ENCODE measurements at regions not wholly inside any gene's neighbourhood (a gene's known extent, or its start where the extent isn't known, plus 50 kb on each side); places are given as distances from the start of the nearest gene placed in this dataset.

DNA sequence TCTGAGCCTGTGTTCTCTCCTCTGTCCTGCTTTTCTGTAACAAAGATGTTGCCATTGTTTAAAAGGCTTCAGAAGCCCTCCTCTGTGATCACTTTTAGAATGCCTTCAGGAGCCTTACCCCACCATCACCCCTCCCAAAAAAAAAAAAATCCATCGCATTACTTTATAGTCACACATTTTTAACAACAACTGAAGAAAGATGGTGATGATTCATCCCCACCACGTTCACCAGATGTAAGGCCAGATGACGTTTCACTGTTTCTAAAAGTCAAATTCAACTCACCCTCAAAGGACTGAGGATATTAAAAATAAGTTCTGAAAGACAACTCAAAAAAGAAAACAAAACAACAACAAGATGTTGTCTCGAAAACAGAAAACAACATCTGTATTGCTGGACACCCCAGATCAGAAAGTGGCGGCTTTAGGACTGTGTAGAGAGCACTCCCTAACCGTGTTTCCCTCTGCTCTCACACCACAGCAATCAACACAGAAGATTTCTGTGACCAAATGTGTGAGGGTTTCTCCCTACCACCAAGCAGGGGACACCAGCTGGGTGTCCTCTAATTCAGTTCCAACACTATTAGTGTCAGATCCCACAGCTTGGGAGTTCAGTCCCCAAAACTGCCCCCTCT lies 61.9 kb upstream of the CREB1 start:
- Histone ChIP-seq H3K27me3 (ENCODE audit: control insufficient read depth in 4 of 4, insufficient read depth in 4 of 4, low read length in 3 of 4) (no peaks in the 10 kb centered on the region), H3K9ac (ENCODE audit: low read depth in 1 of 2, low read length in 2 of 2) (no peak overlapping the region), H3K36me3 (ENCODE audit: control insufficient read depth in 4 of 4, insufficient read depth in 3 of 4, low read depth in 1 of 4, low read length in 3 of 4) (no peaks in the 10 kb centered on the region), H3K27ac (ENCODE audit: low read depth in 1 of 2, low read length in 2 of 2) (no peak overlapping the region), H3K4me1 (ENCODE audit: control insufficient read depth in 4 of 4, insufficient read depth in 4 of 4, low read length in 3 of 4) (peaks cover 0 to 4% (median 3%) of the 10 kb centered on the region in 4 donors), H3K9me3 (ENCODE audit: control insufficient read depth in 4 of 4, low read length in 3 of 4) (no peaks in the 10 kb centered on the region), H3K4me3 (ENCODE audit: low read depth in 1 of 3, low read length in 3 of 3) (no peak overlapping the region)
- DNase-seq (ENCODE audit: low spot score): no peak
- 76% methylated on average over 6 of the region's 6 CpGs for WGBS
- TF ChIP-seq MAX (IDR thresholded peaks at IDR 0.05) (no peak), FOXA1 (IDR thresholded peaks at IDR 0.05) (no peak)

GRCh38 chr2:207468488-207468887 lies 61.3 kb upstream of the CREB1 start:
- H3K4me3 ChIP-seq (ENCODE audit: low read depth in 1 of 3, low read length in 3 of 3): no peak overlapping the region
- no peak overlapping the region for H3K9ac ChIP-seq (ENCODE audit: low read depth in 1 of 2, low read length in 2 of 2)
- TF ChIP-seq YY1 (IDR thresholded peaks at IDR 0.05) (no peak), RXRA (IDR thresholded peaks at IDR 0.05) (no peak), JUND (IDR thresholded peaks at IDR 0.05) (no peak), EGR1 (IDR thresholded peaks at IDR 0.05; ENCODE audit: low read depth in 2 of 2) (no peak), HNF4G (IDR thresholded peaks at IDR 0.05) (no peak), TAF1 (conservative IDR thresholded peaks at IDR 0.05) (no peak), FOXA1 (IDR thresholded peaks at IDR 0.05) (no peak), RAD21 (IDR thresholded peaks at IDR 0.05) (no peak), SP1 (IDR thresholded peaks at IDR 0.05) (no peak), FOXA2 (IDR thresholded peaks at IDR 0.05) (no peak), MAX (IDR thresholded peaks at IDR 0.05) (no peak), HNF4A (conservative IDR thresholded peaks at IDR 0.05) (no peak), GABPA (IDR thresholded peaks at IDR 0.05 in 1 of 2, conservative IDR thresholded peaks at IDR 0.05 in 1 of 2) (no peak), NR2F2 (IDR thresholded peaks at IDR 0.05) (no peak)
- TF ChIP-seq, protein P1, sequence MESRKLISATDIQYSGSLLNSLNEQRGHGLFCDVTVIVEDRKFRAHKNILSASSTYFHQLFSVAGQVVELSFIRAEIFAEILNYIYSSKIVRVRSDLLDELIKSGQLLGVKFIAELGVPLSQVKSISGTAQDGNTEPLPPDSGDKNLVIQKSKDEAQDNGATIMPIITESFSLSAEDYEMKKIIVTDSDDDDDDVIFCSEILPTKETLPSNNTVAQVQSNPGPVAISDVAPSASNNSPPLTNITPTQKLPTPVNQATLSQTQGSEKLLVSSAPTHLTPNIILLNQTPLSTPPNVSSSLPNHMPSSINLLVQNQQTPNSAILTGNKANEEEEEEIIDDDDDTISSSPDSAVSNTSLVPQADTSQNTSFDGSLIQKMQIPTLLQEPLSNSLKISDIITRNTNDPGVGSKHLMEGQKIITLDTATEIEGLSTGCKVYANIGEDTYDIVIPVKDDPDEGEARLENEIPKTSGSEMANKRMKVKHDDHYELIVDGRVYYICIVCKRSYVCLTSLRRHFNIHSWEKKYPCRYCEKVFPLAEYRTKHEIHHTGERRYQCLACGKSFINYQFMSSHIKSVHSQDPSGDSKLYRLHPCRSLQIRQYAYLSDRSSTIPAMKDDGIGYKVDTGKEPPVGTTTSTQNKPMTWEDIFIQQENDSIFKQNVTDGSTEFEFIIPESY (IDR thresholded peaks at IDR 0.05): no peak
- TF ChIP-seq, protein P2, sequence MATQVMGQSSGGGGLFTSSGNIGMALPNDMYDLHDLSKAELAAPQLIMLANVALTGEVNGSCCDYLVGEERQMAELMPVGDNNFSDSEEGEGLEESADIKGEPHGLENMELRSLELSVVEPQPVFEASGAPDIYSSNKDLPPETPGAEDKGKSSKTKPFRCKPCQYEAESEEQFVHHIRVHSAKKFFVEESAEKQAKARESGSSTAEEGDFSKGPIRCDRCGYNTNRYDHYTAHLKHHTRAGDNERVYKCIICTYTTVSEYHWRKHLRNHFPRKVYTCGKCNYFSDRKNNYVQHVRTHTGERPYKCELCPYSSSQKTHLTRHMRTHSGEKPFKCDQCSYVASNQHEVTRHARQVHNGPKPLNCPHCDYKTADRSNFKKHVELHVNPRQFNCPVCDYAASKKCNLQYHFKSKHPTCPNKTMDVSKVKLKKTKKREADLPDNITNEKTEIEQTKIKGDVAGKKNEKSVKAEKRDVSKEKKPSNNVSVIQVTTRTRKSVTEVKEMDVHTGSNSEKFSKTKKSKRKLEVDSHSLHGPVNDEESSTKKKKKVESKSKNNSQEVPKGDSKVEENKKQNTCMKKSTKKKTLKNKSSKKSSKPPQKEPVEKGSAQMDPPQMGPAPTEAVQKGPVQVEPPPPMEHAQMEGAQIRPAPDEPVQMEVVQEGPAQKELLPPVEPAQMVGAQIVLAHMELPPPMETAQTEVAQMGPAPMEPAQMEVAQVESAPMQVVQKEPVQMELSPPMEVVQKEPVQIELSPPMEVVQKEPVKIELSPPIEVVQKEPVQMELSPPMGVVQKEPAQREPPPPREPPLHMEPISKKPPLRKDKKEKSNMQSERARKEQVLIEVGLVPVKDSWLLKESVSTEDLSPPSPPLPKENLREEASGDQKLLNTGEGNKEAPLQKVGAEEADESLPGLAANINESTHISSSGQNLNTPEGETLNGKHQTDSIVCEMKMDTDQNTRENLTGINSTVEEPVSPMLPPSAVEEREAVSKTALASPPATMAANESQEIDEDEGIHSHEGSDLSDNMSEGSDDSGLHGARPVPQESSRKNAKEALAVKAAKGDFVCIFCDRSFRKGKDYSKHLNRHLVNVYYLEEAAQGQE (IDR thresholded peaks at IDR 0.05): no peak
- H3K27me3 ChIP-seq (ENCODE audit: control insufficient read depth in 4 of 4, insufficient read depth in 4 of 4, low read length in 3 of 4): no peaks in the 10 kb centered on the region
- H3K36me3 ChIP-seq (ENCODE audit: control insufficient read depth in 4 of 4, insufficient read depth in 3 of 4, low read depth in 1 of 4, low read length in 3 of 4): no peaks in the 10 kb centered on the region
- H3K4me1 ChIP-seq (ENCODE audit: control insufficient read depth in 4 of 4, insufficient read depth in 4 of 4, low read length in 3 of 4): peaks cover 0 to 8% (median 3%) of the 10 kb centered on the region in 4 donors
- no peaks in the 10 kb centered on the region for H3K9me3 ChIP-seq (ENCODE audit: control insufficient read depth in 4 of 4, low read length in 3 of 4)
- no peak for DNase-seq (ENCODE audit: low spot score)
- H3K27ac ChIP-seq (ENCODE audit: low read depth in 1 of 2, low read length in 2 of 2): no peak overlapping the region
- WGBS: 96% methylated on average over 4 of the region's 4 CpGs

Measured in liver (tissue), 7 donors.